ENCODE measurements at regions not wholly inside any gene's neighbourhood (a gene's known extent, or its start where the extent isn't known, plus 50 kb on each side); places are given as distances from the start of the nearest gene placed in this dataset.

GRCh38 chr3:159865041-159865579 is 123.5 kb upstream of the IL12A start:
- ChIA-PET POLR2A (interaction anchor here (1.7 to 2.4 kb wide), 4 partner anchors 9 to 36 kb away, joined by 8 to 14 read pairs (median 8); no protein-coding TSS in a partner anchor), CTCF (interaction anchor here (1.0 to 3.4 kb wide), 7 partner anchors 13 to 140 kb away, joined by 3 to 23 read pairs (median 5); partner anchors contain the start of genes IL12A and SCHIP1)
- WGBS (ENCODE audit: low lambda C conversion rate): 93% methylated on average over 2 of the region's 2 CpGs
- H2AFZ ChIP-seq (ENCODE audit: low read depth): no peak overlapping the region
- no peaks in the 10 kb centered on the region for H3K9me2 ChIP-seq
- peaks cover 75% of the 10 kb centered on the region for H3K79me2 ChIP-seq (ENCODE audit: insufficient read depth)
- no peak for TF ChIP-seq TCF12 (IDR thresholded peaks at IDR 0.05)
- no peak for TF ChIP-seq TAF1 (IDR thresholded peaks at IDR 0.05; ENCODE audit: borderline replicate concordance, low read depth, low read length)
- TF ChIP-seq, protein P1, sequence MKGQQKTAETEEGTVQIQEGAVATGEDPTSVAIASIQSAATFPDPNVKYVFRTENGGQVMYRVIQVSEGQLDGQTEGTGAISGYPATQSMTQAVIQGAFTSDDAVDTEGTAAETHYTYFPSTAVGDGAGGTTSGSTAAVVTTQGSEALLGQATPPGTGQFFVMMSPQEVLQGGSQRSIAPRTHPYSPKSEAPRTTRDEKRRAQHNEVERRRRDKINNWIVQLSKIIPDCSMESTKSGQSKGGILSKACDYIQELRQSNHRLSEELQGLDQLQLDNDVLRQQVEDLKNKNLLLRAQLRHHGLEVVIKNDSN (IDR thresholded peaks at IDR 0.05; ENCODE audit: borderline replicate concordance, low read depth): peak; percentile 51; the same call in 1 of the 2 replicates
- peaks cover 26% of the 10 kb centered on the region for H3F3A ChIP-seq (replicated peaks; ENCODE audit: insufficient read depth)
- H3K36me3 ChIP-seq (replicated peaks in 1 of 2; ENCODE audit: control insufficient read depth in 1 of 2, insufficient read depth in 2 of 2, low read length in 1 of 2): peaks cover 24 to 30% of the 10 kb centered on the region in 2 experiments
- no peaks in the 10 kb centered on the region for H3K27me3 ChIP-seq (ENCODE audit: insufficient read depth)
- no peak overlapping the region for H3K9ac ChIP-seq
- 0 out of 2 replicates have a peak overlapping the region, but pooled peaks have one; percentile 3 for H3K4me2 ChIP-seq
- H3K9me3 ChIP-seq: 0 out of 2 replicates have a peak, but pooled peaks cover 4% of the 10 kb centered on the region
- no peak for DNase-seq
- H3K4me3 ChIP-seq (ENCODE audit: low read depth in 2 of 2, low read length in 1 of 2): no peak overlapping the region
- H4K20me1 ChIP-seq (ENCODE audit: insufficient read depth): peaks cover 18% of the 10 kb centered on the region
- peak overlapping the region; percentile 42 to 96; a peak in 3 of 4 replicates for H3K27ac ChIP-seq (ENCODE audit: low read depth in 2 of 2, low read length in 1 of 2)
- peaks cover 21 to 56% of the 10 kb centered on the region in 2 experiments; a peak in 3 of 4 replicates for H3K4me1 ChIP-seq (ENCODE audit: control insufficient read depth in 1 of 2, insufficient read depth in 2 of 2, low read depth in 1 of 2, low read length in 1 of 2)

- peaks cover 18 to 45% of the 10 kb centered on the region in 2 experiments; a peak in 3 of 4 replicates for H3K4me1 ChIP-seq (ENCODE audit: control insufficient read depth in 1 of 2, insufficient read depth in 2 of 2, low read depth in 1 of 2, low read length in 1 of 2)
- no peak overlapping the region for H3K9ac ChIP-seq
- peak overlapping the region; percentile 42 to 96; a peak in 3 of 4 replicates for H3K27ac ChIP-seq (ENCODE audit: low read depth in 2 of 2, low read length in 1 of 2)
- H4K20me1 ChIP-seq (ENCODE audit: insufficient read depth): peaks cover 15% of the 10 kb centered on the region
- peaks cover 70% of the 10 kb centered on the region for H3K79me2 ChIP-seq (ENCODE audit: insufficient read depth)
- H2AFZ ChIP-seq (ENCODE audit: low read depth): no peak overlapping the region
- ChIA-PET CTCF (interaction anchor here (0.7 to 3.4 kb wide), 11 partner anchors 10 to 139 kb away, joined by 3 to 23 read pairs (median 6); partner anchors contain the start of genes IL12A and SCHIP1), POLR2A (interaction anchor here (0.9 to 2.1 kb wide), 6 partner anchors 10 to 27 kb away, joined by 3 to 14 read pairs (median 7); partner anchors contain the start of gene SCHIP1)
- H3K4me3 ChIP-seq (ENCODE audit: low read depth in 2 of 2, low read length in 1 of 2): no peak overlapping the region
- H3K27me3 ChIP-seq (ENCODE audit: insufficient read depth): no peaks in the 10 kb centered on the region
- no peaks in the 10 kb centered on the region for H3K9me2 ChIP-seq
- H3F3A ChIP-seq (replicated peaks; ENCODE audit: insufficient read depth): peaks cover 26% of the 10 kb centered on the region
- 34% methylated on average over 5 of the region's 5 CpGs for WGBS (ENCODE audit: low lambda C conversion rate)
- no peak for DNase-seq
- 0 out of 2 replicates have a peak, but pooled peaks cover 4% of the 10 kb centered on the region for H3K9me3 ChIP-seq
- peaks cover 25 to 32% of the 10 kb centered on the region in 2 experiments for H3K36me3 ChIP-seq (replicated peaks in 1 of 2; ENCODE audit: control insufficient read depth in 1 of 2, insufficient read depth in 2 of 2, low read length in 1 of 2)
- H3K4me2 ChIP-seq: no peak overlapping the region
- TF ChIP-seq JUND (IDR thresholded peaks at IDR 0.05): peak; percentile 54
- TF ChIP-seq, protein P2, sequence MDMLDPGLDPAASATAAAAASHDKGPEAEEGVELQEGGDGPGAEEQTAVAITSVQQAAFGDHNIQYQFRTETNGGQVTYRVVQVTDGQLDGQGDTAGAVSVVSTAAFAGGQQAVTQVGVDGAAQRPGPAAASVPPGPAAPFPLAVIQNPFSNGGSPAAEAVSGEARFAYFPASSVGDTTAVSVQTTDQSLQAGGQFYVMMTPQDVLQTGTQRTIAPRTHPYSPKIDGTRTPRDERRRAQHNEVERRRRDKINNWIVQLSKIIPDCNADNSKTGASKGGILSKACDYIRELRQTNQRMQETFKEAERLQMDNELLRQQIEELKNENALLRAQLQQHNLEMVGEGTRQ (IDR thresholded peaks at IDR 0.05; ENCODE audit: borderline replicate concordance, low read depth, low read length): no peak
- TF ChIP-seq ELF1 (IDR thresholded peaks at IDR 0.05): no peak
- TF ChIP-seq CHD2 (IDR thresholded peaks at IDR 0.05; ENCODE audit: low read length, partially characterized antibody): peak; percentile 78
- 0 out of 2 replicates have a peak, but pooled peaks have one; percentile 65 for TF ChIP-seq MEF2A (IDR thresholded peaks at IDR 0.05; ENCODE audit: borderline replicate concordance, low read depth)
- no peak for TF ChIP-seq GABPA (IDR thresholded peaks at IDR 0.05; ENCODE audit: low read depth)
- no peak for TF ChIP-seq IRF3 (IDR thresholded peaks at IDR 0.05; ENCODE audit: low read depth, low read length)
- peak; percentile 82 for TF ChIP-seq POLR2AphosphoS5 (IDR thresholded peaks at IDR 0.05; ENCODE audit: low read depth, low read length)
- 0 out of 2 replicates have a peak, but pooled peaks have one; percentile 28 for TF ChIP-seq RAD21 (IDR thresholded peaks at IDR 0.05; ENCODE audit: low read length)
- TF ChIP-seq REST (IDR thresholded peaks at IDR 0.05; ENCODE audit: low read depth, low read length): no peak
- peak; percentile 86 for TF ChIP-seq RCOR1 (IDR thresholded peaks at IDR 0.05; ENCODE audit: low read length)
- peak; percentile 53; the same call in 1 of the 2 replicates for TF ChIP-seq RXRA (IDR thresholded peaks at IDR 0.05; ENCODE audit: borderline replicate concordance, low read depth)
- peak; percentile 86 for TF ChIP-seq NFIC (IDR thresholded peaks at IDR 0.05; ENCODE audit: borderline replicate concordance)
- TF ChIP-seq, protein P3, sequence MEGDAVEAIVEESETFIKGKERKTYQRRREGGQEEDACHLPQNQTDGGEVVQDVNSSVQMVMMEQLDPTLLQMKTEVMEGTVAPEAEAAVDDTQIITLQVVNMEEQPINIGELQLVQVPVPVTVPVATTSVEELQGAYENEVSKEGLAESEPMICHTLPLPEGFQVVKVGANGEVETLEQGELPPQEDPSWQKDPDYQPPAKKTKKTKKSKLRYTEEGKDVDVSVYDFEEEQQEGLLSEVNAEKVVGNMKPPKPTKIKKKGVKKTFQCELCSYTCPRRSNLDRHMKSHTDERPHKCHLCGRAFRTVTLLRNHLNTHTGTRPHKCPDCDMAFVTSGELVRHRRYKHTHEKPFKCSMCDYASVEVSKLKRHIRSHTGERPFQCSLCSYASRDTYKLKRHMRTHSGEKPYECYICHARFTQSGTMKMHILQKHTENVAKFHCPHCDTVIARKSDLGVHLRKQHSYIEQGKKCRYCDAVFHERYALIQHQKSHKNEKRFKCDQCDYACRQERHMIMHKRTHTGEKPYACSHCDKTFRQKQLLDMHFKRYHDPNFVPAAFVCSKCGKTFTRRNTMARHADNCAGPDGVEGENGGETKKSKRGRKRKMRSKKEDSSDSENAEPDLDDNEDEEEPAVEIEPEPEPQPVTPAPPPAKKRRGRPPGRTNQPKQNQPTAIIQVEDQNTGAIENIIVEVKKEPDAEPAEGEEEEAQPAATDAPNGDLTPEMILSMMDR (IDR thresholded peaks at IDR 0.05): no peak
Measured at GRCh38 chr3:159866201-159866746, 122.4 kb upstream of the IL12A start.
